HL-60/S4 treated with retinoic acid at 250 ng/mL for 4 days and 3 days (cell line): ENCODE measurements at regions not wholly inside any gene's neighbourhood (a gene's known extent, or its start where the extent isn't known, plus 50 kb on each side); places are given as distances from the start of the nearest gene placed in this dataset.
"Not testable (repeated sequence)": the region's sequence is repeated elsewhere in the genome, so short reads cannot be mapped to it uniquely, and the experiment has no call there.

Experiments
- in situ Hi-C: fragments of 300-500 bp; cut with MboI; formaldehyde crosslinking; loops from 2 replicates; pipeline ENCODE4 v1.7.0; 2022; ENCODE audit warnings: low sequenced_read_pairs

- in situ Hi-C loops: no loop called here
Observed at GRCh38 chr1:157231846-157232525, 93.8 kb upstream of the ETV3 start.

- in situ Hi-C loops: no loop called here
Observed at GRCh38 chr1:157230500-157230899, 92.3 kb upstream of the ETV3 start.

GRCh38 chr1:157227700-157228099 is 89.5 kb upstream of the ETV3 start:
- in situ Hi-C loops: no loop called here

GRCh38 chr1:157226739-157227138 is 88.5 kb upstream of the ETV3 start:
- in situ Hi-C loops: no loop called here

GRCh38 chr1:157219600-157219999 is 81.4 kb upstream of the ETV3 start:
- in situ Hi-C loops: no loop called here

- in situ Hi-C loops: no loop called here
Observed at GRCh38 chr1:157219182-157219581, 81.0 kb upstream of the ETV3 start.

GRCh38 chr1:157218671-157219070 is 80.5 kb upstream of the ETV3 start:
- in situ Hi-C loops: no loop called here

- in situ Hi-C loops: no loop called here
Observed at GRCh38 chr1:157217486-157217885, 79.3 kb upstream of the ETV3 start.

GRCh38 chr1:157213836-157214235 is 75.6 kb upstream of the ETV3 start:
- in situ Hi-C loops: no loop called here

GRCh38 chr1:157209514-157209913 is 71.3 kb upstream of the ETV3 start:
- in situ Hi-C loops: no loop called here

- in situ Hi-C loops: not testable (repeated sequence)
Observed at GRCh38 chr1:157205982-157206381, 67.8 kb upstream of the ETV3 start.

GRCh38 chr1:157203166-157203565 is 65.0 kb upstream of the ETV3 start:
- in situ Hi-C loops: no loop called here

GRCh38 chr1:157202331-157202730 is 64.1 kb upstream of the ETV3 start:
- in situ Hi-C loops: no loop called here

GRCh38 chr1:157201767-157202166 is 63.6 kb upstream of the ETV3 start:
- in situ Hi-C loops: no loop called here

GRCh38 chr1:157200451-157200850 is 62.3 kb upstream of the ETV3 start:
- in situ Hi-C loops: no loop called here

GRCh38 chr1:157199421-157199755 is 61.2 kb upstream of the ETV3 start:
- in situ Hi-C loops: loop anchor here (10.0 kb wide), 1 partner anchor 295 kb away; no protein-coding TSS in a partner anchor

- in situ Hi-C loops: loop anchor here (10.0 kb wide), 1 partner anchor 296 kb away; no protein-coding TSS in a partner anchor
Observed at GRCh38 chr1:157198619-157199420, 60.6 kb upstream of the ETV3 start.

- in situ Hi-C loops: loop anchor here (10.0 kb wide), 1 partner anchor 297 kb away; no protein-coding TSS in a partner anchor
Observed at GRCh38 chr1:157197906-157198435, 59.8 kb upstream of the ETV3 start.

GRCh38 chr1:157196670-157197456 is 58.7 kb upstream of the ETV3 start:
- in situ Hi-C loops: loop anchor here (10.0 kb wide), 1 partner anchor 298 kb away; no protein-coding TSS in a partner anchor

- in situ Hi-C loops: loop anchor here (10.0 kb wide), 1 partner anchor 299 kb away; no protein-coding TSS in a partner anchor
Observed at GRCh38 chr1:157196245-157196543, 58.0 kb upstream of the ETV3 start.
